ENCODE measurements at regions not wholly inside any gene's neighbourhood (a gene's known extent, or its start where the extent isn't known, plus 50 kb on each side); places are given as distances from the start of the nearest gene placed in this dataset.

- TF ChIP-seq POLR2AphosphoS5 (IDR thresholded peaks at IDR 0.05; ENCODE audit: insufficient read depth in 1 of 2, low read depth in 1 of 2): no peak
- TF ChIP-seq POLR2A (IDR thresholded peaks at IDR 0.05): no peak
These were observed 404.3 kb downstream of the MN1 start for GRCh38 chr22:27397036-27397953.

All from vagina (tissue), 2 donors.